ENCODE measurements at regions not wholly inside any gene's neighbourhood (a gene's known extent, or its start where the extent isn't known, plus 50 kb on each side); places are given as distances from the start of the nearest gene placed in this dataset.

GRCh38 chr6:113170454-113170853 is 686.7 kb upstream of the MARCKS start:
- DNase-seq, result no peak

DNA sequence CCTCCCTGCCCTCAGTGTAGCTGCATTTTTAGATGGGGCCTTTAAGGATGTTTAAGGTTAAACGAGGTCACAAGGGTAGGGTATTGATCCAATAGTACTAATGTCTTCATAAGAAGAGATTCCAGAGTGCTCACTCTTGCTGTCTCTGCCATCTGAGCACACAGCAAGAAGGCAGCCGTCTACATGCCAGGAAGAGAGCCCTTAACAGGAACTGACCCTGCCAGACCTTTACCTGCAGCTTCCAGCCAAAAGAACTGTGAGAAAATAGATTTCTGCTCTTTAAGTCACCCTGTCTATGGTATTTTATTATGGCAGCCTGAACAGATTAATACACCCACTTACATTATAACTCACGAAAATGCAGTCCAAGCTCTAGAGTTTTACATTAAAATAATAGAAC is 685.3 kb upstream of the MARCKS start:
- no peak for DNase-seq

DNA sequence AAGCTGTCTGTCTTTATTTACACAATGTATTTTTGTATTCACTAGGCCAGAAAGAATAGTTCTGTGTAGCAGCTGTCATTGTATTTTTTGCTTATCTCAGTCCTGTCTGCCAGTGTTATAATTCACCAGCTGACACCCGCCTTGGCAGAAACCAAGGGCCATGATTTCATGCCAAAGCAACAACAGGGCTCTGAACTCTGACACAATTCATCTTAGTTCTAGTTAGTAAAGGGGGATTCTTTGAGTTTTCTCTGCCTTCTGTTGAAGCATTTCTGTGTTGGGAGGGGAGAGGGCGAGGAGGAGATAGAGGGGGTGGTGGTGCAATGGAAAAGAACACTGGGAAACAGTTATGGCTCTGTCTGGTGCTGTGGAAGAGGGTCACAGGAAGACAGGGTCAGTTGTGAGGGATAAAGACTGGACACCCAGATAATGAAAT is 684.6 kb upstream of the MARCKS start:
- DNase-seq, result no peak

- DNase-seq, result no peak
These were observed 678.8 kb upstream of the MARCKS start for GRCh38 chr6:113178349-113178748.

- DNase-seq, result no peak
These were observed 676.0 kb upstream of the MARCKS start for GRCh38 chr6:113181164-113181563.

GRCh38 chr6:113182370-113183141 is 674.6 kb upstream of the MARCKS start:
- no peak for DNase-seq

- DNase-seq, result no peak
These were observed 672.9 kb upstream of the MARCKS start for GRCh38 chr6:113184291-113184690.

DNA sequence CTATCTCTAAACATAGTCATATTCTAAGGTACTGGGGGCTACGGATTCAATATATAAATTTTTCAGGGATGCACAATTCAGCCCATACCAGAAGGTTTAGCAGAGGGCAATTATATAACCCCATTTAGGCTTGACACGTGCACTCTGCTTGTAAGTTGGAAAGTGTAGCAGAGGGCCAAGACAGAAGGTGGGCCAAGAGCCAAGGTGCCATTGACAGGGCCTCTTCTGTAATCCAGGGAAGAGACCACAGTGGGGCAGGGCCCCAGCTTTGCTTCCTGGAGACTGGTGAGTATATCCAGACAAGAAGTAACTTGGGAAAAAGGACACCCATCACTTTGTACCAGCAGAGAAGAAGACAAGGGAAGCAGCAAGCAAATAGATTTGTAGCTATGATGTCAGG is 672.4 kb upstream of the MARCKS start:
- DNase-seq, result no peak

DNA sequence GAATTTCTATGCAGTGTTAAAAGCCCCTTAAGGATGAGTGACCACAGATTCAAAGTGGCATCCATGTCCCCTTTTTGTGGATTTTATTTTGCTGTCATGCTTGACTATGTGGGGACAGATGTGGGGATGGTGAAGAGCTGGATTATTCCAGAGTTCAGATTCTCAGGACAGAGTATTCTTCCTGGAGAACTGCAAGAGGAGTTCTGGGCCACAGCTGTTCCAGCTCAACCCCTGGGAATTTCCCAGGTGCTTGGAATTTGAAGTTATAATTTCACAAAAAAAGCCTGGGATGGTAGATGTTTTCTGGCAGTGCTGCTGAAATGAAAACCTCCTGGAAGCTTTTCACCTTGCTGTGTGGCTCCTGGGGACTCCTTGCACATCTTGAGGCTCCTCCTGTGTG is 671.8 kb upstream of the MARCKS start:
- DNase-seq, result no peak

DNA sequence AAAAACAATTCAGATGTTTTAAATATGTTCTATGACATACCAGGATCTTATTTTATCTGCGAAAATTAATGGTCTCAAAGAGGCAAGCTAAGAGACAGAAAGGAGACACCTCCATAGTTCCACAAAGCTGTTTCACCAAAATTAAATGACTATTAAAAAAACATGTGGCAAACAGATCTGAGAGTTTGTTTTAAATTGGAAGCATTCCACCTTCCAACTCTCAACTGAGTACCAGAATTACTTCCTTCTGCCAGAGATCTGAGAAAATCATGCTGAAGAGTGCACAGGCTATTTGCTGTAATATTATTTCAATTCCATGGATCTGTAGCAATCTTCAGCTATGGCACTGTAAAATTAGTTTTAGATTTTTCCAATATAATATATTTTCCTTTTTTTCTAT is 669.5 kb upstream of the MARCKS start:
- no peak for DNase-seq

DNA sequence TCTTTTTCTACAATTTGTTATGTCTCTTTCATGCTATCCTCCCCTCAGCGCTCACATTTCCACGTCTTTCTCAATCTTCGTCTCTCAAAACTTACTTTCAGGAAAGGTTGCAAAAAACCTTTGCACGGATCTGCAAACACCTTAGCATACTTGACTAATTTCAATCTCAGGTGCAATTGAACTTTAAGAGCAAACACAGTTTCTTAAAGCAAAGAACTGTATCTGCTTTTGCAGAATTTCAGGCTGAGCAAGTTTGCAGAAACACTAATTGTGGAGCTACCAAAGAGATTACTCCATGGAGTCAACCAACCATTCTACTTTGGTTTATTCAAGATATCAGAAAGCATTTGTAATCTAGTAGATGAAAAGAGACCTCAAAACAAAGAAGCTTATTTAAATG is 668.2 kb upstream of the MARCKS start:
- DNase-seq, result no peak

DNA sequence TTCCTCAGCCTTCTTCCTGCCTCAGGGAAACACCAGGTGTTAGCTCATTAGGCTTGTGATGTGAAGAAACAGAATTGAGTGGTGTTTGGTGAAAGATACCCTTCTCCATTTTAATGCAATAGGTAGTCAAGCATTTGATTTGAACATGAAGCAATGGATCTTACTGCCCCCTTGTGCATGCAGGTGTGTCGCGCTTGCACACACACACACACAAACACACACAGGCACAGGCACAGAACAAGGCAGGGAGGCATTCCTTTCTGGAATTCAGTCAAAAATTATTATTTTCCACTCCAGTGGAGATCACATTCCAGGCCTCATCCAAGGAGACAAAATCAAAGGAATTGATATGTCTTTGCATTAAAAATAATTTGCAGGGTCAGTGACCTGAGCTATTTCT is 667.0 kb upstream of the MARCKS start:
- no peak for DNase-seq

DNA sequence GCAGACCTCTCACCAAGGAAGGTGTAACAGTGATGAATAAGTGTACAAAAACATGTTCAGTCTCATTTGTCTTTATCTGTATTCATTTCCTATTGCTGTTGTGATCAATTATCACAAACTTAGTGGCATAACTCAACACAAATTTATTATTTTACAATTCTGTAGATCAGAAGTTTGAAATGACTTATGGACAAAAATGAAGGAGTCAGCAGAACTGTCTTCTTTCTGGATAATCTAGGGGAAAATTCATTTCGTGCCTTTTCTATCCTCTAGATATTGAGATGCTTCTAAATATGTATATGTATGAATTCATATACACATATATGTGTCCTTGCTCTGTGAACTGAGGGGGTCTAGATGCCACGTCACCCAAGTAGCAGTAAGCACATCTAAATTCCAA is 663.1 kb upstream of the MARCKS start:
- no peak for DNase-seq

DNA sequence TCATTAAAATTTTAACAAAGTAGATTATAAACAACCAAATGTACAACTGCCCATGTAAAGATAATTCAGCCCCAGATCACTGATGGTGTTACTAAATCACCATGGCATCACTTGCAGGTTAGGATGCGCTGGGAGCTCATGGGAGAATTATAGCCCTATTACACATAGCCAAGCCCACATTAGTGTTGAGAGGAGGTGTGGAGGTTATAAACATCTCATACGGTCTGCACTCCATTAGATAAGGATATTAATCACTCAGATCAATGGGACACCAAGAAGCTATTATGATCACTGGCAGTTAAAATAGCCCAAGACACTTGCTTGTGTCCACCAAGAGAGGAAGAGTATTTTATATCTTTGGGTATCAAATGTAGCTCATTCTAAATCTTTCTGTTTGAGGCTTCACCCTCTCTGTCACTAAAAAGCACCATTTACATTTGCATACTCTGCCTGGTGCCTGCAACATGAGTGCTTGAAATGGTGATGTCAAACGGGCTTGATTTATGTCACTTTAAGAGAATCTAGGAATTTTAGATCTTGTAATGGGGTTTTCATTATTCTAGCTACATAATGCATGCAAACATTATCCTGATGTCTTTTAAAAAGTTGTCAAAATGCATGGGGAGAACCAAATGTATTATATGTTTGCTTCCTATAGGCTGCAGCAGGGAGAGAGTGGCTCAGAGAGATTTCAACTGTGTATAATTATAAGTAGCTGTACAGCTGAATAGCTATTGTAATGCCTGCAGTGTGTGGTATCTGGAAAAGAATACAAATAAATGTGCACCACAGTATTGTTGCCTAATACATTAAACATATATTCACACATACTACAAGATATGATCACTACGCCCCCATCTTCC is 654.1 kb upstream of the MARCKS start:
- DNase-seq, result no peak

DNA sequence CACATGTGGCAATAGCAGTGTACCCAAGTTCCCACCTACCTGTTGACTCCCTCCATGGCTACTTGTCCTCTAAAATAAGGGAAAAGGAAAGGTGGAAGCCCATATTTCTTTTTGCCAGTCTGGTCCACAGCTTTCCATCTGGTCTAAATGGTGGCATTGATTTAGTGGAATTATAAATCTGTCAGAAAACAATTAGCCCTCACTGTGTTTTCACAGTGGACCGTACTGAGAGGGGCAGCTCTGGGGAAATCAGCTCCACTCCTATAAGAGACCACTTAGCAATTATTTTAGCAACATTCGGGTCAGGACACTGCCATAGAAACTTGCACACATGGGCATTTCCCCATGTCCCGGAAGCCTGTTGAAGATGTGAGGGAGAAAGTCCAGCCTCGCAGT is 653.4 kb upstream of the MARCKS start:
- DNase-seq, result no peak

GRCh38 chr6:113205553-113205952 is 651.6 kb upstream of the MARCKS start:
- DNase-seq, result no peak

DNA sequence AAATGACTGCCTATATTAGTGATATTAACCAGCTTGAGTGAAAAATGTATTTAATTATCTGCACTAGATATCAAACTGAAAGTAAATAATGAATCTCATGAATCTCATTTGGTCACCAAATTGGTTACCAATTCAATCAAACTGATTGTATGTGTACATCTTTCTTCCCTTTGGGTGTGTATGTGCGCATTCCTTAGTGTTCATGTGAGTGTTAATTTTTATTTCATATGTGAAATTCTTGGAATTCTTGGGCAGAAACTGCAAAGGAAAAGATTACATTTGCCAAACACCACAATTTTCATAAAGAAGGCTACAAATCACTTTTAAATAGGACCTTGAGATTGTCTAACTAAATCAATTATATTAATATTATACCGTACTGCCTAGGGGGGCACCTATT is 648.4 kb upstream of the MARCKS start:
- no peak for DNase-seq

GRCh38 chr6:113209315-113209714 is 647.8 kb upstream of the MARCKS start:
- no peak for DNase-seq

- no peak for DNase-seq
These were observed 646.0 kb upstream of the MARCKS start for GRCh38 chr6:113211170-113211569.

GRCh38 chr6:113219783-113220182 is 637.4 kb upstream of the MARCKS start:
- no peak for DNase-seq

GRCh38 chr6:113220832-113221231 is 636.3 kb upstream of the MARCKS start:
- DNase-seq, result no peak

DNA sequence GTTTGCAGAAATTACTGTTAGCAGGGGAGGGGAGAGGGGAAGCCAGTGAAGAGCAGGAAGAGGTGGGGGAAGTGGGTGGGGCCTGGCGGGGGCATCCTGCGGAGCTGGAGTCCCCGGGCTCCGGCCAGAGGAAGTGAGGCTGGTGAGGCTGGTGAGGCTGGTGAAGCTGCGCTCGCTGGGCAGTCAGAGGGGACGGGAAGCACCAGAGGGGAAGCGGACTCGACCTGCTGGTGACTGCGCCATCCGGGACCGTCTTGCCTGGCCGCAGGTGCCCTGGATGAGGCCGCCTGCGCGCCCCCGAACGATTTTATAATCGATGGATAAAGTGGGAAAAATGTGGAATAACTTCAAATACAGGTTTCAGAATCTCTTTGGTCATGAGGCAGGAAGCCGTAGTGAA is 635.3 kb upstream of the MARCKS start:
- DNase-seq, result no peak

GRCh38 chr6:113246186-113246585 is 611.0 kb upstream of the MARCKS start:
- no peak for DNase-seq

DNA sequence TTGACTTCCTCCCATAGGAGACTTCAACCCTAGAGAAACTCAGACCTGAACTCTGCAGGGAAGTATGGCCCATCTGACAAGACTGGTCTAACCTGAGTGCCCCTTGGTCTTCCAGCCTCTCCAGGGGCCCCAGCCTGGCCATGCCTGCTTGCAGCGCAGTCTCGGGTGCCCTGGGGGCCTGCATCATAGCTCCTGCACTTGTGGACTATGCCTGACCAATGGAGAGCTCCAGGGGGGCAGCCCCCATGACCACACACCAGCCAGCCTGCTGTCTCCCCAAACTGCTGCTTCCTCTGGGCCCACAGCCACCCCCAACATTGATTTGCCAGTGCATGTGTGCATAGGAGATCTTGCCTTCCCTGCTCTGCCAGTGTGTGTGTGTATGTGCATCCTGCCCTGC is 608.6 kb upstream of the MARCKS start:
- DNase-seq, result no peak
